ENCODE measurements at regions not wholly inside any gene's neighbourhood (a gene's known extent, or its start where the extent isn't known, plus 50 kb on each side); places are given as distances from the start of the nearest gene placed in this dataset.

- no peaks in the 10 kb centered on the region for H3K9me3 ChIP-seq (ENCODE audit: control insufficient read depth, low read depth, low read length)
- H2AFZ ChIP-seq (ENCODE audit: low read length): no peak overlapping the region
- H3K9me3 Mint-ChIP-seq: no peaks in the 10 kb centered on the region; a peak in 1 of 5 replicates
- no peak overlapping the region for H4K8ac ChIP-seq (replicated peaks; ENCODE audit: insufficient read length, low read depth, low read length)
- H2BK20ac ChIP-seq (ENCODE audit: low read depth, low read length, poor library complexity, severe bottlenecking): no peak overlapping the region
- H3K79me2 ChIP-seq (ENCODE audit: insufficient read depth, low read length): no peaks in the 10 kb centered on the region
- no peaks in the 10 kb centered on the region; a peak in 1 of 4 replicates for H3K4me1 Mint-ChIP-seq
- no peak overlapping the region for H3T11ph ChIP-seq (ENCODE audit: low read length)
- no peak overlapping the region for H2AK5ac ChIP-seq (ENCODE audit: insufficient read length, low read length)
- H3K56ac ChIP-seq (ENCODE audit: insufficient read length, low read depth, low read length): no peak overlapping the region
- no peaks in the 10 kb centered on the region; the same call in none of the 2 replicates for H3K27me3 Mint-ChIP-seq (ENCODE audit: low read depth)
- H3K4me1 ChIP-seq (ENCODE audit: insufficient read depth, low read length): no peaks in the 10 kb centered on the region
- H2BK120ac ChIP-seq (ENCODE audit: low read depth, low read length, poor library complexity, severe bottlenecking): no peak overlapping the region
- no peak overlapping the region for H3K27ac ChIP-seq (ENCODE audit: insufficient read length, low read depth, low read length)
- whole genome bisulfite sequencing (ENCODE audit: extremely low coverage, insufficient read length, low lambda C conversion rate): no CpG with 5 or more reads among the region's 9 CpGs
- no peaks in the 10 kb centered on the region for H3K27me3 ChIP-seq (ENCODE audit: insufficient read depth, low read length)
- H3K4me2 ChIP-seq (ENCODE audit: insufficient read depth, insufficient read length, low read length): no peak overlapping the region
- no peaks in the 10 kb centered on the region; a peak in 2 of 7 replicates for H3K36me3 Mint-ChIP-seq (ENCODE audit: insufficient read depth in 1 of 3, low read depth in 3 of 3)
- no peaks in the 10 kb centered on the region for H4K20me1 ChIP-seq (ENCODE audit: control insufficient read depth, insufficient read depth, insufficient read length)
- H3K18ac ChIP-seq (ENCODE audit: insufficient read length, low read depth, low read length): no peak overlapping the region
- H2BK12ac ChIP-seq (ENCODE audit: insufficient read length, low read depth, low read length): no peak overlapping the region
- H3K23ac ChIP-seq (ENCODE audit: insufficient read length, low read depth, low read length): no peak overlapping the region
- no peak for TF ChIP-seq CTCF (conservative IDR thresholded peaks at IDR 0.05)
- no peak overlapping the region for H4K5ac ChIP-seq (ENCODE audit: insufficient read length, low read depth, low read length)
- H3K23me2 ChIP-seq (ENCODE audit: insufficient read length, low read depth, low read length, poor library complexity, severe bottlenecking): no peaks in the 10 kb centered on the region
- no peak overlapping the region for H3K4ac ChIP-seq (ENCODE audit: low read depth, low read length)
- no peak overlapping the region for H4K91ac ChIP-seq (ENCODE audit: insufficient read length, low read depth, low read length)
- H2BK5ac ChIP-seq (ENCODE audit: insufficient read length, low read length): no peak overlapping the region
- no peaks in the 10 kb centered on the region for H3K79me1 ChIP-seq (ENCODE audit: insufficient read depth, low read depth, low read length, poor library complexity, severe bottlenecking)
- H3K14ac ChIP-seq (ENCODE audit: insufficient read depth, low read length): no peak overlapping the region
- no peak overlapping the region for H3K4me3 Mint-ChIP-seq
- H3K9ac ChIP-seq (ENCODE audit: extremely low read depth, insufficient read length, low read length): no peak overlapping the region
- DNase-seq: no peak
- no peak overlapping the region for H2BK15ac ChIP-seq (ENCODE audit: low read depth, low read length)
- H3K27ac Mint-ChIP-seq: no peak overlapping the region
Observed at GRCh38 chr5:10125116-10125515, 124.6 kb downstream of the ATPSCKMT start.
